ENCODE measurements at regions not wholly inside any gene's neighbourhood (a gene's known extent, or its start where the extent isn't known, plus 50 kb on each side); places are given as distances from the start of the nearest gene placed in this dataset.

DNA sequence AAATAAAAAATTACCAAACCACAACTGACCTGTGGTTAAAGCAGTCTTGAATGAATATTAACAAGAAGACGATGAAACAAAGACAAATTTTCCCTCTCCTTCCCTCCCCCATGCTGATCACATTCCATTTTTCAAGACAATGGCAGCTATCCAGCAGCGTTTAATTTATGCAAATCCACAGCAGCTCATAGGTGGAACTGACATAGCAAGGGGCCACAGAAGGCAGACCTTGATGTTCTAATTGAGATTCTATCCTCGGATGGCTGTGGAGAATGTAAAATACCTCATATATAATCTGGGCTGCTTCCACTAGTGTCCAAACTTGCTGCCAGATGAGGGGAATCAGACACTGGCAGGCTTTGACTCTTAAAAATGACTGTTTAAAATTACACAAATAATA is 211.5 kb downstream of the CHRDL1 start:
- no peaks in the 10 kb centered on the region for H3K27me3 ChIP-seq (ENCODE audit: insufficient read depth, insufficient read length)
- H3K36me3 ChIP-seq (ENCODE audit: insufficient read depth, insufficient read length, low read length) = no peaks in the 10 kb centered on the region
- TF ChIP-seq YY1 (IDR thresholded peaks at IDR 0.05; ENCODE audit: insufficient read depth, insufficient read length) = no peak
- TF ChIP-seq ZNF274 (IDR thresholded peaks at IDR 0.05; ENCODE audit: low read depth, low read length) = no peak
- TF ChIP-seq SUZ12 (IDR thresholded peaks at IDR 0.05; ENCODE audit: extremely low read depth, insufficient read depth, insufficient read length) = no peak
- H3K4me3 ChIP-seq (ENCODE audit: insufficient read length, low read depth) = no peak overlapping the region
- H3K9me3 ChIP-seq (ENCODE audit: insufficient read depth, low read length) = 0 out of 2 replicates have a peak, but pooled peaks cover 4% of the 10 kb centered on the region
- no peaks in the 10 kb centered on the region for H3K4me1 ChIP-seq (ENCODE audit: insufficient read depth, insufficient read length)
- no peak overlapping the region for H3K9ac ChIP-seq (ENCODE audit: insufficient read length, low read depth)
- no peak for DNase-seq (ENCODE audit: low read depth, low spot score)

DNA sequence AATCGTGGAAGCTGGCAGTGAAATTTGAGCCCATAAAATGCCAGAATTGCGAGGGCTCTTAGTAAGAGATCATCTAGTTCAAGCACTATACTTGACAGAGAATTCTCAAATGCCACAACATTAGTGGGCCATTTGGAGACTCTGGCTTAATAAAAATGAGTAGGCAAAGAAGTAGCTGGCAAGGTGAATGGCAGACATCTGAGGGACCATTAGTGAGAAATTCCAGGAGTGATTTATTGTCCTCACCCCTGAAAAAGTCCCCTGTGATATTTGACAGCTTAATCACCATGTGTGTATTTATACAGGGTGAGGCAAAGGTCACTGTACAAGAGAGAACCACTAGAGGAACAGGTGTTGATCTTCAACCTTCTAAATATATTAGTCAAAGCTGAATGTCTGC is 207.5 kb downstream of the CHRDL1 start:
- H3K4me1 ChIP-seq (ENCODE audit: insufficient read depth, insufficient read length) = no peaks in the 10 kb centered on the region
- DNase-seq (ENCODE audit: low read depth, low spot score) = no peak
- TF ChIP-seq SUZ12 (IDR thresholded peaks at IDR 0.05; ENCODE audit: extremely low read depth, insufficient read depth, insufficient read length) (no peak), ZNF274 (IDR thresholded peaks at IDR 0.05; ENCODE audit: low read depth, low read length) (no peak), YY1 (IDR thresholded peaks at IDR 0.05; ENCODE audit: insufficient read depth, insufficient read length) (no peak)
- no peaks in the 10 kb centered on the region for H3K27me3 ChIP-seq (ENCODE audit: insufficient read depth, insufficient read length)
- H3K9ac ChIP-seq (ENCODE audit: insufficient read length, low read depth) = no peak overlapping the region
- no peak overlapping the region for H3K4me3 ChIP-seq (ENCODE audit: insufficient read length, low read depth)
- no peaks in the 10 kb centered on the region for H3K36me3 ChIP-seq (ENCODE audit: insufficient read depth, insufficient read length, low read length)
- no peaks in the 10 kb centered on the region for H3K9me3 ChIP-seq (ENCODE audit: insufficient read depth, low read length)

DNA sequence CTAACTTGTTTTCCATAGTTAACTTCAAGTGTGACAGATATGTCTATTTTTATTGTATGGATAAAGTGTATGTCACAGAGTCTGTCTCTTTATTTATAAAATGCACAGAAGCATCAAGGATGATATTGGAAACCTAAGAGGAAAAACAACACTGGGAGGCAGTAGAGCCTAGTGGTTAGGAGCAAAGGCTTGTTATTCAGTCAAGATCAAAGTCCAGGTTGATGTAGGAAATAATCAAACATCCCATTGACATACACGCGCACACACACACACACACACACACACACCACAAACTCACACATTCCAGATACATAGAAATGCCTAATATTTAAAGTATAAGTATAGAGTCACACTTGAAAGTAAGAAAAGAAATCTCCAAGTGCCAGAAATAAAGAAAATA is 206.8 kb downstream of the CHRDL1 start:
- no peak overlapping the region for H3K9ac ChIP-seq (ENCODE audit: insufficient read length, low read depth)
- H3K27me3 ChIP-seq (ENCODE audit: insufficient read depth, insufficient read length) = no peaks in the 10 kb centered on the region
- H3K4me3 ChIP-seq (ENCODE audit: insufficient read length, low read depth) = no peak overlapping the region
- no peaks in the 10 kb centered on the region for H3K36me3 ChIP-seq (ENCODE audit: insufficient read depth, insufficient read length, low read length)
- H3K9me3 ChIP-seq (ENCODE audit: insufficient read depth, low read length) = no peaks in the 10 kb centered on the region
- DNase-seq (ENCODE audit: low read depth, low spot score) = no peak
- TF ChIP-seq YY1 (IDR thresholded peaks at IDR 0.05; ENCODE audit: insufficient read depth, insufficient read length) = no peak
- TF ChIP-seq SUZ12 (IDR thresholded peaks at IDR 0.05; ENCODE audit: extremely low read depth, insufficient read depth, insufficient read length) = no peak
- TF ChIP-seq ZNF274 (IDR thresholded peaks at IDR 0.05; ENCODE audit: low read depth, low read length) = no peak
- H3K4me1 ChIP-seq (ENCODE audit: insufficient read depth, insufficient read length) = no peaks in the 10 kb centered on the region

DNA sequence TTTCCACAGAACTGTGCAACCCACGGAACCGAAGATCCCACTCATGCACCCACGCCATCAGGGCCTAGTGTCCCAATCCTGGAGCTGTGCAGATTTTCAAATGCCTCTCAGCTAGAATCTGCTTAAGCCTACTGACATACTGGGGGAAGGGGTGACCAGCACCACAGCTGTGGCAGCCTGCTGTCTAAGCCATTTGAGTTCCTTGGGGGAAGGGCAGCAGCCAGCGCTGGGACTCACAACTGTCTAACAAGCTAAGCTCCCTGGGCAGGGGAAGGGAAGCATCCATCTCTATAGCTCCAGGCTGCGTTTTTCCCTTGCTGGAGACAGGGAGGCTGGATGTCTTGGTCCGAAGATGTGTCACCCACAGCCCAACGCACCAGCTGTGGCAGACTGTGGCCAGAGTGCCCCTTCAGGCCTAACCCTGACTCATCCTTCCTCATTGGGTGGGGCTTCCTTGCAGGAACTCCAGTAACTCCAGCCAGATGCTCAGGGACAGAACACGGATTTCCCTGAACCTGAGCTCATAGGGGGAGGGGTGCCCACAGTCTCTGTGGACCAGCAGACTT is 194.8 kb downstream of the CHRDL1 start:
- Histone ChIP-seq H3K9ac (ENCODE audit: insufficient read length, low read depth) (no peak overlapping the region), H3K4me1 (ENCODE audit: insufficient read depth, insufficient read length) (no peaks in the 10 kb centered on the region), H3K27me3 (ENCODE audit: insufficient read depth, insufficient read length) (no peaks in the 10 kb centered on the region), H3K36me3 (ENCODE audit: insufficient read depth, insufficient read length, low read length) (no peaks in the 10 kb centered on the region), H3K4me3 (ENCODE audit: insufficient read length, low read depth) (no peak overlapping the region), H3K9me3 (ENCODE audit: insufficient read depth, low read length) (no peaks in the 10 kb centered on the region)
- peak; percentile 2 for DNase-seq (ENCODE audit: low read depth, low spot score)
- no peak for TF ChIP-seq YY1 (IDR thresholded peaks at IDR 0.05; ENCODE audit: insufficient read depth, insufficient read length)
- no peak for TF ChIP-seq SUZ12 (IDR thresholded peaks at IDR 0.05; ENCODE audit: extremely low read depth, insufficient read depth, insufficient read length)
- TF ChIP-seq ZNF274 (IDR thresholded peaks at IDR 0.05; ENCODE audit: low read depth, low read length) = no peak

DNA sequence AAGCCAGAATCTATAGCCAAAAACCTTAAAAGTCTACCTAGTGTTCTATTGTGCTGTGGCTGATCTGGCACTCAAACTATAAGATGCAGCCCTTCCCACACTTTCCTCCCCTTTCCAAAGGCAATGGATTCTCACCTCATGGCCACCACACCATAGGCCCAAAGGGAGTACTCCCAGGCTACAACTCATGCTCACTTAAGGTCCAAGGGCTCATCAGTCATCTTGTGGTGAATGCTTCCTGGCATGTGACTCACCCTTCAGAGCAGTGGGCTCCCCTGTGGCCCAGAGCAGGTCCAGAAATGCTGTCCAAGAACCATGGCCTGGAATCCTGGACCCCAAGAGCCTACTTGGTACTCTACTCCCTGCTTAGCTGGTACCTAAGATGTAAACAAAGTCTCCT is 181.0 kb downstream of the CHRDL1 start:
- Histone ChIP-seq H3K4me3 (ENCODE audit: insufficient read length, low read depth) (no peak overlapping the region), H3K4me1 (ENCODE audit: insufficient read depth, insufficient read length) (no peaks in the 10 kb centered on the region), H3K27me3 (ENCODE audit: insufficient read depth, insufficient read length) (no peaks in the 10 kb centered on the region), H3K9me3 (ENCODE audit: insufficient read depth, low read length) (no peaks in the 10 kb centered on the region), H3K36me3 (ENCODE audit: insufficient read depth, insufficient read length, low read length) (no peaks in the 10 kb centered on the region), H3K9ac (ENCODE audit: insufficient read length, low read depth) (no peak overlapping the region)
- no peak for DNase-seq (ENCODE audit: low read depth, low spot score)
- TF ChIP-seq ZNF274 (IDR thresholded peaks at IDR 0.05; ENCODE audit: low read depth, low read length) (no peak), YY1 (IDR thresholded peaks at IDR 0.05; ENCODE audit: insufficient read depth, insufficient read length) (no peak), SUZ12 (IDR thresholded peaks at IDR 0.05; ENCODE audit: extremely low read depth, insufficient read depth, insufficient read length) (no peak)

Data from NT2/D1 (cell line).